ENCODE measurements at regions not wholly inside any gene's neighbourhood (a gene's known extent, or its start where the extent isn't known, plus 50 kb on each side); places are given as distances from the start of the nearest gene placed in this dataset.

- no peak for DNase-seq (ENCODE audit: low spot score)
- in situ Hi-C loops (cut with MboI; ENCODE audit: low pct_unique_long_range_greater_than_20kb, low sequenced_read_pairs, unreplicated experiment) = no loop called here
- TF ChIP-seq CTCF (IDR thresholded peaks at IDR 0.05; ENCODE audit: extremely low read depth, insufficient read depth, missing control alignments) = no peak
Observed at GRCh38 chr6:43951756-43952675, 175.2 kb downstream of the MRPL14 start.

- in situ Hi-C loops (cut with MboI; ENCODE audit: low pct_unique_long_range_greater_than_20kb, low sequenced_read_pairs, unreplicated experiment) = no loop called here
- TF ChIP-seq CTCF (IDR thresholded peaks at IDR 0.05; ENCODE audit: extremely low read depth, insufficient read depth, missing control alignments) = peak; percentile 34
- DNase-seq (ENCODE audit: low spot score) = no peak
Observed at GRCh38 chr6:43951063-43951755, 176.0 kb downstream of the MRPL14 start.

- DNase-seq (ENCODE audit: low spot score) = no peak
- in situ Hi-C loops (cut with MboI; ENCODE audit: low pct_unique_long_range_greater_than_20kb, low sequenced_read_pairs, unreplicated experiment) = no loop called here
- TF ChIP-seq CTCF (IDR thresholded peaks at IDR 0.05; ENCODE audit: extremely low read depth, insufficient read depth, missing control alignments) = no peak
Observed at GRCh38 chr6:43950731-43951062, 176.6 kb downstream of the MRPL14 start.

- in situ Hi-C loops (cut with MboI; ENCODE audit: low pct_unique_long_range_greater_than_20kb, low sequenced_read_pairs, unreplicated experiment) = no loop called here
- no peak for TF ChIP-seq CTCF (IDR thresholded peaks at IDR 0.05; ENCODE audit: extremely low read depth, insufficient read depth, missing control alignments)
- DNase-seq (ENCODE audit: low spot score) = no peak
Observed at GRCh38 chr6:43950051-43950605, 177.1 kb downstream of the MRPL14 start.

GRCh38 chr6:43949551-43949991, 177.7 kb downstream of the MRPL14 start:
- TF ChIP-seq CTCF (IDR thresholded peaks at IDR 0.05; ENCODE audit: extremely low read depth, insufficient read depth, missing control alignments) = no peak
- in situ Hi-C loops (cut with MboI; ENCODE audit: low pct_unique_long_range_greater_than_20kb, low sequenced_read_pairs, unreplicated experiment) = no loop called here
- DNase-seq (ENCODE audit: low spot score) = no peak

GRCh38 chr6:43948527-43949485, 178.4 kb downstream of the MRPL14 start:
- TF ChIP-seq CTCF (IDR thresholded peaks at IDR 0.05; ENCODE audit: extremely low read depth, insufficient read depth, missing control alignments) = no peak
- in situ Hi-C loops (cut with MboI; ENCODE audit: low pct_unique_long_range_greater_than_20kb, low sequenced_read_pairs, unreplicated experiment) = no loop called here
- no peak for DNase-seq (ENCODE audit: low spot score)

Data from GM13977 (cell line).